ENCODE measurements at regions not wholly inside any gene's neighbourhood (a gene's known extent, or its start where the extent isn't known, plus 50 kb on each side); places are given as distances from the start of the nearest gene placed in this dataset.

DNA sequence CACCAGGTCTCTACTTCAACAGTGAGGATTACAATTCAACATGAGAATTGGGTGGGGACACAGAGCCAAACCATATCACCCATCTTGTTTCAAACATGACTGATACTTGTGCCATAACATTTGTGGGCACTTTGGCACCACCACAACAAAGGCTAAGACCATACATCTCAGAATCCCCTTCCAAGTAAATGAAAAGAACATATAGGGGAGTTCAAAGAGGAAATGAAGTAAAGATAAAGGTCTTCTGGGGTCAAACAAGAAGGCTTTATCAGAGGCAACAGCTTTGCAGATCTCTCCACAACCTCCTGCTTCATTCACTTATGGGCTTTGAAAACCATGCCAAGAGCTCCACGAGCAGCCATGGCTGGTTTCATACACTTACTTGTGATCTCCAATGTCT lies 122.7 kb downstream of the ANKRD50 start:
- Mint-ChIP-seq H3K36me3 (ENCODE audit: unreplicated experiment) (no peaks in the 10 kb centered on the region), H3K9me3 (ENCODE audit: unreplicated experiment) (no peaks in the 10 kb centered on the region), H3K4me1 (ENCODE audit: low read depth, unreplicated experiment) (peaks cover 5% of the 10 kb centered on the region), H3K27ac (ENCODE audit: unreplicated experiment) (no peak overlapping the region), H3K27me3 (ENCODE audit: unreplicated experiment) (peaks cover 6% of the 10 kb centered on the region), H3K4me3 (ENCODE audit: unreplicated experiment) (no peak overlapping the region)
- no peak for TF ChIP-seq CTCF (IDR thresholded peaks at IDR 0.05; ENCODE audit: partially characterized antibody, unreplicated experiment)
- no peak for DNase-seq

- H3K4me1 Mint-ChIP-seq (ENCODE audit: low read depth, unreplicated experiment): peaks cover 5% of the 10 kb centered on the region
- no peak for DNase-seq
- H3K27ac Mint-ChIP-seq (ENCODE audit: unreplicated experiment): no peak overlapping the region
- no peak overlapping the region for H3K4me3 Mint-ChIP-seq (ENCODE audit: unreplicated experiment)
- no peak for TF ChIP-seq CTCF (IDR thresholded peaks at IDR 0.05; ENCODE audit: partially characterized antibody, unreplicated experiment)
- no peaks in the 10 kb centered on the region for H3K9me3 Mint-ChIP-seq (ENCODE audit: unreplicated experiment)
- peaks cover 6% of the 10 kb centered on the region for H3K27me3 Mint-ChIP-seq (ENCODE audit: unreplicated experiment)
- H3K36me3 Mint-ChIP-seq (ENCODE audit: unreplicated experiment): no peaks in the 10 kb centered on the region
These were observed 122.1 kb downstream of the ANKRD50 start for GRCh38 chr4:124590480-124590879.

GRCh38 chr4:124591637-124592036 lies 120.9 kb downstream of the ANKRD50 start:
- H3K27me3 Mint-ChIP-seq (ENCODE audit: unreplicated experiment): peaks cover 6% of the 10 kb centered on the region
- H3K4me1 Mint-ChIP-seq (ENCODE audit: low read depth, unreplicated experiment): peaks cover 11% of the 10 kb centered on the region
- no peaks in the 10 kb centered on the region for H3K9me3 Mint-ChIP-seq (ENCODE audit: unreplicated experiment)
- no peak for DNase-seq
- H3K27ac Mint-ChIP-seq (ENCODE audit: unreplicated experiment): no peak overlapping the region
- H3K4me3 Mint-ChIP-seq (ENCODE audit: unreplicated experiment): no peak overlapping the region
- H3K36me3 Mint-ChIP-seq (ENCODE audit: unreplicated experiment): no peaks in the 10 kb centered on the region
- TF ChIP-seq CTCF (IDR thresholded peaks at IDR 0.05; ENCODE audit: partially characterized antibody, unreplicated experiment): no peak

- H3K27ac Mint-ChIP-seq (ENCODE audit: unreplicated experiment): no peak overlapping the region
- no peaks in the 10 kb centered on the region for H3K36me3 Mint-ChIP-seq (ENCODE audit: unreplicated experiment)
- H3K4me1 Mint-ChIP-seq (ENCODE audit: low read depth, unreplicated experiment): peaks cover 18% of the 10 kb centered on the region
- no peak for TF ChIP-seq CTCF (IDR thresholded peaks at IDR 0.05; ENCODE audit: partially characterized antibody, unreplicated experiment)
- H3K9me3 Mint-ChIP-seq (ENCODE audit: unreplicated experiment): no peaks in the 10 kb centered on the region
- H3K4me3 Mint-ChIP-seq (ENCODE audit: unreplicated experiment): no peak overlapping the region
- H3K27me3 Mint-ChIP-seq (ENCODE audit: unreplicated experiment): peaks cover 2% of the 10 kb centered on the region
- DNase-seq: no peak
These were observed 119.0 kb downstream of the ANKRD50 start for GRCh38 chr4:124593494-124593893.

DNA sequence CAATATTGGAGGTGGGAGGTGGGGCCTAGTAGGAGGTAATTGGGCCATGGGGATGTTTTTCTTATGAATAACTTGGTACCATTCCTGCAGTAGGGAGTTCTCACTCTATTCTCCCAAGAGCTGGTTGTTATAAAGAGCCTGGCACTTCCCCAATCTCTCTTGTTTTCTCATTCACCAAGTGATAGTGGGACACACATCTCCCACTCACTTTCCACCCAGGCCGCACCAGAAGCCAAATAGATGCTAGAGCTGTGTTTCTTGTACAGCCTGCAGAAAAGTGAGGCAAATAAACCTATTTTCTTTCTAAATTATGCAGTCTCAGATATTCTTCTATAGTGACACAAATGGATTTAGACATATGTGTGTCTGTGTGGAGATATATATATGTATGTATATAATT lies 117.6 kb downstream of the ANKRD50 start:
- no peak for TF ChIP-seq CTCF (IDR thresholded peaks at IDR 0.05; ENCODE audit: partially characterized antibody, unreplicated experiment)
- H3K27me3 Mint-ChIP-seq (ENCODE audit: unreplicated experiment): no peaks in the 10 kb centered on the region
- DNase-seq: no peak
- no peak overlapping the region for H3K4me3 Mint-ChIP-seq (ENCODE audit: unreplicated experiment)
- no peak overlapping the region for H3K27ac Mint-ChIP-seq (ENCODE audit: unreplicated experiment)
- no peaks in the 10 kb centered on the region for H3K9me3 Mint-ChIP-seq (ENCODE audit: unreplicated experiment)
- peaks cover 18% of the 10 kb centered on the region for H3K4me1 Mint-ChIP-seq (ENCODE audit: low read depth, unreplicated experiment)
- H3K36me3 Mint-ChIP-seq (ENCODE audit: unreplicated experiment): no peaks in the 10 kb centered on the region

Measured in glutamatergic neuron (in vitro differentiated cells).